Chondrocyte (in vitro differentiated cells): ENCODE measurements at regions not wholly inside any gene's neighbourhood (a gene's known extent, or its start where the extent isn't known, plus 50 kb on each side); places are given as distances from the start of the nearest gene placed in this dataset.

Experiments used
- DNase-seq: peaks from one replicate; pipeline ENCODE4 v3.0.0; 2021; ENCODE audit warnings: mixed read lengths, low spot score
- H3K27ac Mint-ChIP-seq: one replicate; pipeline ENCODE4 v1.8.0; 2021; ENCODE audit warnings: mild to moderate bottlenecking, moderate library complexity, mixed read lengths; ENCODE audit not compliant: unreplicated experiment
- H3K27me3 Mint-ChIP-seq: 2 replicates; pipeline ENCODE4 v1.8.0; 2021; ENCODE audit warnings: low read depth, mixed read lengths
- H3K36me3 Mint-ChIP-seq: 2 replicates; pipeline ENCODE4 v1.8.0; 2021; ENCODE audit warnings: low read depth, mixed read lengths
- H3K4me1 Mint-ChIP-seq: 2 replicates; pipeline ENCODE4 v1.8.0; 2021; ENCODE audit warnings: low read depth, mild to moderate bottlenecking, mixed read lengths
- H3K4me3 Mint-ChIP-seq: one replicate; pipeline ENCODE4 v1.8.0; 2021; ENCODE audit warnings: mild to moderate bottlenecking, moderate library complexity, mixed read lengths; ENCODE audit not compliant: unreplicated experiment
- H3K9me3 Mint-ChIP-seq: 2 replicates; pipeline ENCODE4 v1.8.0; 2021; ENCODE audit warnings: low read depth, mixed read lengths
- TF ChIP-seq, protein P1 (sequence below): fragments of 200-600 bp; sonication (generic); IDR thresholded peaks from 2 replicates; pipeline ENCODE4 v1.5.0; 2021; ENCODE audit warnings: antibody characterized with exemption, mild to moderate bottlenecking, moderate library complexity

DNA sequence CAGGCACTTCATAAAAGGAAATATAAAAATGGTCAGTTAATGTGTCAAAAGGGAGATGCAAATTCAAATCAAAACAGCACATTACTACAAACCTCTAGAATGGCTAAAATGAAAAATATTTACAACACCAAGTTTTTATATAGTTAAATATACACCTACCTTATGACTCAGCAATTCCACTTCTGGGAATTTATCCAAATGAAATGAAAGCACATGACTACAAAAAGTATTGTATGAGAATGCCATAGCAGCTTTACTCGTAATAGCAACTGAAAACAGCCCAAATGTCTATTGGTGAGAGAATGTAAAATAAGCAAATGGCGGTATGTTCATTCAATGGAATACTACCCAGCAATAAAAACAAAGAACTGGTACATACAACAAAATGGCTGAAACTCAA is 175.8 kb upstream of the SPAG17 start:
- no peak for DNase-seq
- peaks cover 49% of the 10 kb centered on the region for H3K9me3 Mint-ChIP-seq
- no peaks in the 10 kb centered on the region for H3K27me3 Mint-ChIP-seq
- no peak overlapping the region for H3K4me3 Mint-ChIP-seq
- peaks cover 9% of the 10 kb centered on the region for H3K4me1 Mint-ChIP-seq
- H3K27ac Mint-ChIP-seq, result peak overlapping the region; percentile 65
- H3K36me3 Mint-ChIP-seq, result peaks cover 19% of the 10 kb centered on the region
- TF ChIP-seq, protein P1, sequence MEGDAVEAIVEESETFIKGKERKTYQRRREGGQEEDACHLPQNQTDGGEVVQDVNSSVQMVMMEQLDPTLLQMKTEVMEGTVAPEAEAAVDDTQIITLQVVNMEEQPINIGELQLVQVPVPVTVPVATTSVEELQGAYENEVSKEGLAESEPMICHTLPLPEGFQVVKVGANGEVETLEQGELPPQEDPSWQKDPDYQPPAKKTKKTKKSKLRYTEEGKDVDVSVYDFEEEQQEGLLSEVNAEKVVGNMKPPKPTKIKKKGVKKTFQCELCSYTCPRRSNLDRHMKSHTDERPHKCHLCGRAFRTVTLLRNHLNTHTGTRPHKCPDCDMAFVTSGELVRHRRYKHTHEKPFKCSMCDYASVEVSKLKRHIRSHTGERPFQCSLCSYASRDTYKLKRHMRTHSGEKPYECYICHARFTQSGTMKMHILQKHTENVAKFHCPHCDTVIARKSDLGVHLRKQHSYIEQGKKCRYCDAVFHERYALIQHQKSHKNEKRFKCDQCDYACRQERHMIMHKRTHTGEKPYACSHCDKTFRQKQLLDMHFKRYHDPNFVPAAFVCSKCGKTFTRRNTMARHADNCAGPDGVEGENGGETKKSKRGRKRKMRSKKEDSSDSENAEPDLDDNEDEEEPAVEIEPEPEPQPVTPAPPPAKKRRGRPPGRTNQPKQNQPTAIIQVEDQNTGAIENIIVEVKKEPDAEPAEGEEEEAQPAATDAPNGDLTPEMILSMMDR, result no peak

DNA sequence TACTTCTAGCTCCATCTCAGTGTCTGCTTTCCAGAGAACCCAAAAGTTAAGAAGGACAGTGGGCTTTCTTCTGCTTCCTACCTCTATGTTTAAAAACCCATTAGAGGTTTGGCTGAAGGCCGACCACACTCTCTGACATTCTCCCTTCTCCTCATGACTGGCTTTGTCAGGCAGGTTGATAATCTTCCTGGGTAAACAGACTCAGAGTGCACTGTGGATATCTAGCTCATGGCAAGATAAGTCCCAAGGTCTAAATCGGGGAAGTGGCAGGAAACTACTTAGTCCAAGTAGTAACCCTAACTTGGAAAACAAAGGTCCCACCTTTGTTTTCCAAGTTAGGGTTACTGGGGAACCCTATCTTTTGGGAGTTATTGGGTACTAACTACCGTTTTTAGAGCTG is 161.9 kb upstream of the SPAG17 start:
- Mint-ChIP-seq H3K27me3 (no peaks in the 10 kb centered on the region), H3K27ac (no peak overlapping the region), H3K4me1 (peaks cover 2% of the 10 kb centered on the region), H3K9me3 (peaks cover 6% of the 10 kb centered on the region), H3K4me3 (no peak overlapping the region), H3K36me3 (no peaks in the 10 kb centered on the region)
- no peak for DNase-seq
- TF ChIP-seq, protein P1, result no peak

DNA sequence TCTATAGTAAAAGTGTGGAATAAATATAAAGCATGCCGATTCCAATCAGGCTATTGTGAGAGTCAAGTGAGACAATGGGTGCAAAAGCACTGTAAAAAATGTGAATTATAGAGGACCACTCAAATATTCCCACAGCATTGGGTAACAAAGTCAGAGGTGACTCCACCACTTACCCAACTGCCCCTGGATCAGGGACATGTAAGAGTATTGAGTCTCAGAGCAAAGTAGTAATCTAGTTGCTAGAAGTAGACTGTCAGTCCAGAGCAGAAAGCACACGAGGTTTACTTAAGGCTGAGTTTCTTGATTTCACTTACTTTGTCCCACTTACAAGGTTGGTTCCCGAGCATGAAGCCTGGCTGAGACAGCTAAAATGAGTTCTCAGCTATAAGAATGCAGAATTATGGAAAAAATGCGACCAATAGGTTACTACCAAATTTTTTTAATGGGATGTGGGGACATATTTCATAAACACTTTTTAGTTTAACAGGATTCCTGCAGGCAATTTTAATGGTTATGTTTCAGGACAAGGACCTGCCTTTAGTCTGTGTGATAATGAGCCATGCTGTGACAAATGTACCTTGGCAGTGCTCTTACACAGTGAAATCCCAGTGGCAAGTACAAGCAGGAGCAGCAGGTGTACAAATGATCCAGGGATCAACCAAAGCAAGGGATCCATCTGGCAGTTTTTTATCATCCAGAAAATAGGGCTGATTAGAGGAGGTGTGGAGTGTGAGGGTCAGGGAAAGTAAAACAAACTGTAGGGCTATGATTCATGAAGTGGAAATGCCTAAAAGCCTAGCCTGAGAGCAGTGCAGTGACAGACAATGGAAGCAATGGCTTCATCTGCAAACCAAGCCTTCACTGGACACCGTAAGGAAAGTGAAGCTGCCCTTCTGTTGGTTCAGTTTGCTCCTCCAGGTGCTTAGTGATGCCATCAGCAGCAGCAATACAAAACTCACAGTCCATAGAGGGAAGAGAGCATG is 156.2 kb upstream of the SPAG17 start:
- no peak for DNase-seq
- no peaks in the 10 kb centered on the region for H3K27me3 Mint-ChIP-seq
- no peaks in the 10 kb centered on the region for H3K9me3 Mint-ChIP-seq
- peaks cover 52% of the 10 kb centered on the region for H3K4me1 Mint-ChIP-seq
- no peak overlapping the region for H3K4me3 Mint-ChIP-seq
- no peaks in the 10 kb centered on the region for H3K36me3 Mint-ChIP-seq
- TF ChIP-seq, protein P1, result no peak
- H3K27ac Mint-ChIP-seq, result no peak overlapping the region

DNA sequence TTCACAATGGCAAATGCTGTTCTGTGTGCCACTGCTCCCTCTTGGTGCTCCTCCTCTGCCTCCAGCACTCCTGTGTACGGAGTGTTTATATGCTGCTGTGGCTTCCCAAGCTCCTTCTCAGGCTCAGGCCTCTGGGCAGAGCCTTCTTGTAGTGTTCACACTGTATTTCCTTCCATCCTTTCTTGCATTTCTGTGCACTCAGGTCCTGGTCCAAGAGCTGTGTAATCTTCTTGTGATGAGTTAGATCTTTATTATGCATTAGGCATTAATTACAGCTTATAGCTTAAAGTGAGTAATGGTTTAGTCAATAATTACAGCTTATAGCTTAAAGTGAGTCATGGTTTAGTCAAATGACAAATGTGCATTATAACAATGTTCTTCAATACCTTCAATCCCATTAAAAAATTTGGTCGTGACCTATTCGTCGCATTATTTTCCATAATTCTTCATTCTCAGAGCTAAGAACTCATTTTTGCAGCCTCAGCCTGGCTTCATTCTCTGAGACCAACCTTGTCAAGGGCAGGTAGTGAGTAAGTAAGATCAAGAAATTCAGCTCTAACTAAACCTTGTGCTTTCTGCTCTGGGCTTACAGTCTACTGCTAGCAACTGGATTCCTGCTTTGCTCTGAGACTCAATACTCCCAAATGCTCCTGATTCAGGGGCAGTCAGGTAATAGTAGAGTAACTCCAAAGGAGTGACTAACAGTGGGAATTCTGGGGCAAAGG is 154.5 kb upstream of the SPAG17 start:
- Mint-ChIP-seq H3K27ac (peak overlapping the region; percentile 83), H3K9me3 (no peaks in the 10 kb centered on the region), H3K36me3 (no peaks in the 10 kb centered on the region), H3K4me3 (no peak overlapping the region), H3K27me3 (no peaks in the 10 kb centered on the region), H3K4me1 (peaks cover 67% of the 10 kb centered on the region)
- DNase-seq, result no peak
- TF ChIP-seq, protein P1, result no peak

DNA sequence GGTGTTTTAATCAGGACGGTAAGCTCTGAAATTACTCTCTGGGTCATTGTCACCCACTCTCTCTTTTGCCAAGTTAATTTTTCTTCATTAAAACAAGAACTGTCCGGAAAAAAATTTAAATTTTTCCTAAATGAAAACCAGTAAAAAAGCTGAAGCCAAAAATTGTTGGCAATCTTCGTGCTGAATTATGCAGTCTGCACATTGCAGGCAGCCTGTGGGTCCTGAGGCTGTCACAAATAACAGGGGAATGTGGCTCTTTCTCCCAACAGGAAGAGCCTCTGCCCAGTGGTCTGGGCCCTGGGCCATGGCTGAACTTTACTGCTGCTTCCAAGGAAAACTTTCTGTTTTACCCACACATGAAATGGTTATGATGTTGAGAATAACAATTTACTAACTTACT is 153.9 kb upstream of the SPAG17 start:
- Mint-ChIP-seq H3K27me3 (no peaks in the 10 kb centered on the region), H3K4me3 (no peak overlapping the region), H3K4me1 (peaks cover 72% of the 10 kb centered on the region), H3K36me3 (no peaks in the 10 kb centered on the region), H3K9me3 (no peaks in the 10 kb centered on the region), H3K27ac (peak overlapping the region; percentile 83)
- TF ChIP-seq, protein P1, result no peak
- DNase-seq, result no peak
